ENCODE measurements at regions not wholly inside any gene's neighbourhood (a gene's known extent, or its start where the extent isn't known, plus 50 kb on each side); places are given as distances from the start of the nearest gene placed in this dataset.

- DNase-seq: no peak
Measured at GRCh38 chr4:24476282-24476681, 108.1 kb downstream of the DHX15 start.

GRCh38 chr4:24475756-24476155 is 108.6 kb downstream of the DHX15 start:
- no peak for DNase-seq

- no peak for DNase-seq
Measured at GRCh38 chr4:24473309-24473721, 111.0 kb downstream of the DHX15 start.

- DNase-seq: peak; percentile 32
Measured at GRCh38 chr4:24472514-24473308, 111.6 kb downstream of the DHX15 start.

- no peak for DNase-seq
Measured at GRCh38 chr4:24472161-24472510, 112.2 kb downstream of the DHX15 start.

- DNase-seq: no peak
Measured at GRCh38 chr4:24471486-24472160, 112.7 kb downstream of the DHX15 start.

GRCh38 chr4:24470666-24471485 is 113.5 kb downstream of the DHX15 start:
- no peak for DNase-seq

GRCh38 chr4:24468071-24468470 is 116.3 kb downstream of the DHX15 start:
- DNase-seq: no peak

- DNase-seq: no peak
Measured at GRCh38 chr4:24464566-24464965, 119.8 kb downstream of the DHX15 start.

- DNase-seq: no peak
Measured at GRCh38 chr4:24456431-24456830, 127.9 kb downstream of the DHX15 start.

- DNase-seq: no peak
Measured at GRCh38 chr4:24453951-24454350, 130.4 kb downstream of the DHX15 start.

- no peak for DNase-seq
Measured at GRCh38 chr4:24451870-24452269, 132.5 kb downstream of the DHX15 start.

- DNase-seq: no peak
Measured at GRCh38 chr4:24443200-24443599, 141.2 kb downstream of the DHX15 start.

GRCh38 chr4:24440765-24441164 is 143.6 kb downstream of the DHX15 start:
- no peak for DNase-seq

- DNase-seq: no peak
Measured at GRCh38 chr4:24434241-24434640, 150.1 kb downstream of the DHX15 start.

- DNase-seq: no peak
Measured at GRCh38 chr4:24433515-24434214, 150.7 kb downstream of the DHX15 start.

- no peak for DNase-seq
Measured at GRCh38 chr4:24428850-24429249, 155.5 kb downstream of the DHX15 start.

- DNase-seq: no peak
Measured at GRCh38 chr4:24426557-24426956, 157.8 kb downstream of the DHX15 start.

- no peak for DNase-seq
Measured at GRCh38 chr4:24425863-24426262, 158.5 kb downstream of the DHX15 start.

GRCh38 chr4:24423670-24424069 is 160.7 kb downstream of the DHX15 start:
- DNase-seq: no peak

GRCh38 chr4:24422644-24423043 is 161.7 kb downstream of the DHX15 start:
- DNase-seq: no peak

- peak; percentile 36 for DNase-seq
Measured at GRCh38 chr4:24419181-24420034, 164.9 kb downstream of the DHX15 start.
